PFSK-1 (cell line): ENCODE measurements at regions not wholly inside any gene's neighbourhood (a gene's known extent, or its start where the extent isn't known, plus 50 kb on each side); places are given as distances from the start of the nearest gene placed in this dataset.

Experiments used
- FOXP2 ChIP-seq: optimal IDR thresholded peaks from 2 replicates; pipeline ENCODE3; 2011; ENCODE audit warnings: borderline replicate concordance, control low read depth, inconsistent platforms; ENCODE audit not compliant: insufficient read depth; ENCODE audit errors: extremely low read length, extremely low read depth
- POLR2AphosphoS5 ChIP-seq: IDR thresholded peaks from 2 replicates; pipeline ENCODE4 v1.6.1; 2012; ENCODE audit warnings: low read depth, mild to moderate bottlenecking, control low read depth, low read length, moderate library complexity
- REST ChIP-seq, 2 experiments: IDR thresholded peaks; 2 replicates each; pipeline versions ENCODE4 v1.6.1 to v1.8.0; 2011 to 2012; ENCODE audit warnings: low read depth in 2 of 2, low read length in 2 of 2, control low read depth in 1 of 2, inconsistent platforms in 1 of 2, mild to moderate bottlenecking in 1 of 2, moderate library complexity in 1 of 2; ENCODE audit not compliant: insufficient read depth in 1 of 2
- SIN3A ChIP-seq: IDR thresholded peaks from 2 replicates; pipeline ENCODE4 v1.6.1; 2012; ENCODE audit warnings: mild to moderate bottlenecking, low read length, moderate library complexity, borderline replicate concordance; ENCODE audit not compliant: insufficient read depth
- TAF1 ChIP-seq: IDR thresholded peaks from 2 replicates; pipeline ENCODE4 v1.6.1; 2012; ENCODE audit warnings: low read length, control low read depth, borderline replicate concordance; ENCODE audit not compliant: insufficient read depth

DNA sequence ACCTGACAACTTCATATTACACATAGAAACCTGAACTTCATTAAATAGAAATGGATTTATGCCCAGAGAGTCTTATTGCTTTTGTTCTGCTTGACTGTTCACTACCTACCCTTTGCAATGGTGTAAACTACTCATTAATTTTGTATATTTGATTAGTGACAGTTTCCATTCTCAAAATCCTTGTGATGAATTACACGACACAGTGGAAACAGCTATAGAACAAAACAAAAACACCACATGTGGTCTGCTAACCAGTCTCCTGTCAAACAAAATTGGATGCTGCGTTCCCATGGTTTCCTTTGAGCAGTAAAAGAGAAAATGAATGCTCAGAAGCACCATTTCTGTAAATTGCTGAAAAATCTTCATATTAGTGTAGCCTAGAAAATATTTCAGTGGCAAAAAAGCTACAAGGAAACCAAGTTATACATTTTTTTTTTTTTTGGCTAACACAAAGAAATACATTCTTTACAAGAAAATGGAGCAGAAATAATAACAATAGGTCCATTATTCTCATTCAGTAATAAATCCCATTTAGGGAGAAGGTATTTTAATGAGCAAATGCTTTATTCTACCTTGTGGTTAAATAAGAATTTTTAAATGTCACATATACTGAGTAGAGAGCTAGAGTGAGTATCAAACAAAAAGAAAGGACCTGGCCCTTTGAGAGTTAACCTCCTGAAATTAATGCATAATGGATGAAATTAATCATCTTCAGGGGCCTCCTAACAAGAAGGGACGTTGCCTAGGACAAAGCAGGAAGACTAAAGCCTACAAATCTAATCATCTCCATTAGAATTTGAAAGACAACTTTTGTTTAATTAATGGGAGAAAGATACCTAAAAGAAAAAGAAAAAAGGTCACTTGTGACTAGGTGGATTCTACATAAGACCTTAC lies 355.1 kb upstream of the ZC3H15 start:
- TF ChIP-seq FOXP2 (no peak), POLR2AphosphoS5 (no peak), TAF1 (no peak), SIN3A (no peak), REST (IDR thresholded peaks at IDR 0.05; ENCODE audit: insufficient read depth in 1 of 2, low read depth in 2 of 2, low read length in 2 of 2) (no peak)

DNA sequence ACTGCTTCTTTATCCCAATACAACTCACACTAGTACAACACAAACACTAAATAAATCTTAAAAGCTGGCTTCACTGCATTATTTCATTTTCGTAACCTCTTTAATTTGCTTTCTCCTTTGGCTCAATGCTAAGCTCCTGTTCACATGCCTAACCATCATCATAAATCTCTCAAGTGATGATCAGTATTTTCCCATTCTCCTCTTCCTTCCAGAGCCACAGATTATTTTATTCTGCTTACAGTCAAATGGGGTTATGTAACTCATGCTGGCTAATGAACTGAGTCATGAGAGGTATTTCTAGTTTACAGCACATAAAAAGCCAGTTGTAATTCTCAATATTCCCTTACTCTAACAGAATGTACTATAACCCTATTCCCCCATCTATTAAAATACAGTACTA lies 350.4 kb upstream of the ZC3H15 start:
- TF ChIP-seq SIN3A (no peak), REST (IDR thresholded peaks at IDR 0.05; ENCODE audit: insufficient read depth in 1 of 2, low read depth in 2 of 2, low read length in 2 of 2) (no peak), POLR2AphosphoS5 (no peak), TAF1 (no peak), FOXP2 (no peak)

DNA sequence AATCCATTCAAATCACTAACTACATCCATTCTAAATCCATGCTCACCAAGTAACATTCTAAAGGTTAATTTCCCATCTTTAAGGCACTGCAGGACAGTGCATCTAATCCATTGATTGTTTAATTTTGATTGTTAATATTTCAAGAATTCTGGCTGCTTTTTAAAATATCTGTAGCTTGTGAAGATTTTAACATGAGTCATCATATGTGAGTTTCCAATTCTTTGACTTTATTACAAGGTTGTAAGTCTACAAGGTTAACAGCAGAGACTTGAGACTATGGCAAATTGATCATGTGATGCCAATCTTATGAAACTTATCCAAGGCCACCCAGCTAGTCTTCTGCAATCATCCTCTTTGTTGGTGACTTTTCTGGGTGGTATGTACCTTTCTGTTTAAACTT lies 349.2 kb upstream of the ZC3H15 start:
- TF ChIP-seq FOXP2, result no peak
- no peak for TF ChIP-seq REST (IDR thresholded peaks at IDR 0.05; ENCODE audit: insufficient read depth in 1 of 2, low read depth in 2 of 2, low read length in 2 of 2)
- TF ChIP-seq TAF1, result no peak
- TF ChIP-seq SIN3A, result no peak
- TF ChIP-seq POLR2AphosphoS5, result no peak

- no peak for TF ChIP-seq FOXP2
- no peak for TF ChIP-seq POLR2AphosphoS5
- TF ChIP-seq SIN3A, result no peak
- no peak for TF ChIP-seq REST (IDR thresholded peaks at IDR 0.05; ENCODE audit: insufficient read depth in 1 of 2, low read depth in 2 of 2, low read length in 2 of 2)
- no peak for TF ChIP-seq TAF1
Measured at GRCh38 chr2:186138845-186139244, 347.2 kb upstream of the ZC3H15 start.
